ENCODE measurements at regions not wholly inside any gene's neighbourhood (a gene's known extent, or its start where the extent isn't known, plus 50 kb on each side); places are given as distances from the start of the nearest gene placed in this dataset.

DNA sequence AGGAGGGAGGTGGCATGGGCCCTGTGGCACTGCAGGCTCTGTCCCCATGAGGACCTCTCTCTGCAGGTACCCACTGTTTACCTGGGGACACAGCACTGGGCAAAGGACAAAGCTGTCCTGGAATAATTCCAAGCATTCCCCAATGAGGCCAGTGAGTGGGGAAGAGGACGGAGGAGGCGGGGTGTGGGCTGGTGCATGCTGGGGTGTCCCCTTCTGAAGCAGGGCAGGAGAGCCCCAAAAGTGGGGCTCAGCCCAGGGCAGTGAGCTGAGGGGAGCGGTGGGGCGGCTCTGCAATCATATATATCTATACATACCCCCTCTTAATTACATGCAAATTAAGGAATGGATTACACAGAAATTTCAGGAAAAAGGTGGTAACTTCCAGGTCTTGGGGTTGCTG is 315.8 kb downstream of the ADGRD1 start:
- Histone ChIP-seq H2BK12ac (ENCODE audit: low read depth, low read length) (no peak overlapping the region), H3K79me2 (ENCODE audit: control insufficient read depth in 1 of 2, insufficient read depth in 2 of 2, low read length in 2 of 2) (no peaks in the 10 kb centered on the region), H3K27me3 (replicated peaks in 1 of 4; ENCODE audit: control insufficient read depth in 3 of 4, extremely low read depth in 1 of 4, insufficient read depth in 3 of 4, low read length in 3 of 4) (0 out of 7 replicates have a peak, but pooled peaks cover 0 to 2% (median 0%) of the 10 kb centered on the region in 4 experiments), H2BK15ac (ENCODE audit: low read length) (no peak overlapping the region), H3K79me1 (ENCODE audit: low read depth, low read length) (no peaks in the 10 kb centered on the region), H3K23me2 (ENCODE audit: low read depth, low read length) (peaks cover 5% of the 10 kb centered on the region; the same call in 1 of the 2 replicates), H3K23ac (ENCODE audit: insufficient read length) (no peak overlapping the region), H2BK120ac (replicated peaks; ENCODE audit: low read depth, low read length) (no peak overlapping the region), H2BK5ac (ENCODE audit: low read depth, low read length) (no peak overlapping the region), H3K36me3 (ENCODE audit: control insufficient read depth in 2 of 4, insufficient read depth in 4 of 4, low read length in 3 of 4) (no peaks in the 10 kb centered on the region; a peak in 1 of 8 replicates), H3K9me3 (ENCODE audit: insufficient read depth in 2 of 2, low read depth in 1 of 2, low read length in 1 of 2) (no peaks in the 10 kb centered on the region), H3K56ac (replicated peaks; ENCODE audit: insufficient read length, low read depth, low read length) (no peak overlapping the region), H3K18ac (ENCODE audit: extremely low read depth, low read length) (no peak overlapping the region), H3K9ac (replicated peaks in 1 of 4; ENCODE audit: extremely low read depth in 1 of 4, low read depth in 3 of 4, low read length in 3 of 4) (no peak overlapping the region), H2AFZ (ENCODE audit: low read length) (no peak overlapping the region), H3K14ac (ENCODE audit: insufficient read length) (no peak overlapping the region), H4K20me1 (replicated peaks in 1 of 2; ENCODE audit: control insufficient read depth in 1 of 2, insufficient read depth in 2 of 2, low read length in 2 of 2) (peaks cover 0 to 5% of the 10 kb centered on the region in 2 experiments), H3K4me2 (ENCODE audit: insufficient read depth in 1 of 2, low read depth in 2 of 2, low read length in 2 of 2) (no peak overlapping the region), H3K4ac (replicated peaks; ENCODE audit: insufficient read length, low read depth, low read length) (no peak overlapping the region), H3K4me1 (replicated peaks in 1 of 4; ENCODE audit: control insufficient read depth in 3 of 4, insufficient read depth in 4 of 4, low read length in 3 of 4) (peaks cover 0 to 4% (median 0%) of the 10 kb centered on the region in 4 experiments; a peak in 2 of 7 replicates), H2AK5ac (ENCODE audit: low read depth, low read length) (no peak overlapping the region), H3K4me3 (ENCODE audit: extremely low read depth in 1 of 4, insufficient read depth in 2 of 4, low read depth in 3 of 4, low read length in 4 of 4) (no peak overlapping the region), H4K8ac (ENCODE audit: extremely low read depth, insufficient read depth, low read length) (no peak overlapping the region), H4K91ac (replicated peaks; ENCODE audit: insufficient read length, low read length) (no peak overlapping the region), H4K5ac (ENCODE audit: insufficient read length, low read depth, low read length) (no peak overlapping the region), H3K27ac (ENCODE audit: low read depth, low read length) (no peak overlapping the region), H2BK20ac (ENCODE audit: low read length) (no peak overlapping the region)
- WGBS, 2 experiments (ENCODE audit: extremely low coverage in 1 of 2, insufficient coverage in 1 of 2, insufficient read length in 1 of 2, insufficient replicate concordance in 2 of 2, low coverage in 1 of 2, low lambda C conversion rate in 2 of 2, missing lambda C conversion rate in 1 of 2): 87% methylated on average over 4 of the region's 4 CpGs; no CpG with 5 or more reads in 1 of the 2 experiments
- FAIRE-seq: no peak
- ChIA-PET CTCF (ENCODE audit: partially characterized antibody) (interaction anchor here (0.6 kb wide), 1 partner anchor 434 kb away, joined by 3 read pairs; no protein-coding TSS in a partner anchor), POLR2A (ENCODE audit: partially characterized antibody) (no interaction called here)
- DNase-seq (ENCODE audit: low read depth in 1 of 2, low spot score in 2 of 2): no peak
- TF ChIP-seq MAFK (IDR thresholded peaks at IDR 0.05; ENCODE audit: low read depth, low read length): no peak
- TF ChIP-seq BRCA1 (IDR thresholded peaks at IDR 0.05; ENCODE audit: low read depth, low read length): no peak
- no peak for TF ChIP-seq EP300 (IDR thresholded peaks at IDR 0.05; ENCODE audit: borderline replicate concordance in 1 of 2, low read depth in 2 of 2, low read length in 2 of 2)
- TF ChIP-seq ZNF274 (IDR thresholded peaks at IDR 0.05; ENCODE audit: borderline replicate concordance, extremely low read depth, low read length): no peak
- no peak for TF ChIP-seq POLR2A (IDR thresholded peaks at IDR 0.05; ENCODE audit: control extremely low read depth in 1 of 2, low read depth in 2 of 2, low read length in 2 of 2)
- no peak for TF ChIP-seq TAF1 (IDR thresholded peaks at IDR 0.05; ENCODE audit: low read depth, low read length)
- TF ChIP-seq CTCF (IDR thresholded peaks at IDR 0.05; ENCODE audit: control extremely low read depth in 1 of 3, insufficient read depth in 1 of 3, low read depth in 1 of 3, low read length in 3 of 3): no peak
- no peak for TF ChIP-seq GABPA (IDR thresholded peaks at IDR 0.05; ENCODE audit: borderline replicate concordance, insufficient read depth, low read length)
- TF ChIP-seq TAF7 (optimal IDR thresholded peaks at IDR 0.05; ENCODE audit: borderline replicate concordance, low read depth, low read length): no peak
- TF ChIP-seq POU5F1 (IDR thresholded peaks at IDR 0.05; ENCODE audit: low read depth, low read length): no peak
- TF ChIP-seq CBX5 (IDR thresholded peaks at IDR 0.05; ENCODE audit: low read depth, low read length): no peak
- no peak for TF ChIP-seq CEBPB (IDR thresholded peaks at IDR 0.05; ENCODE audit: low read depth, low read length)
- no peak for TF ChIP-seq FOSL1 (IDR thresholded peaks at IDR 0.05; ENCODE audit: insufficient read depth, low read depth, low read length)

All from H1 (cell line).